Mesothelial cell of epicardium (in vitro differentiated cells): ENCODE measurements at regions not wholly inside any gene's neighbourhood (a gene's known extent, or its start where the extent isn't known, plus 50 kb on each side); places are given as distances from the start of the nearest gene placed in this dataset.
"Not testable (repeated sequence)": the region's sequence is repeated elsewhere in the genome, so short reads cannot be mapped to it uniquely, and the experiment has no call there.

Experiments used
- DNase-seq, 2 experiments: peaks; one replicate each; pipeline ENCODE4 v3.0.0; 2021; ENCODE audit warnings: low spot score in 2 of 2; ENCODE audit not compliant: unreplicated experiment in 2 of 2
- H3K27ac Mint-ChIP-seq: 2 replicates; pipeline ENCODE4 v1.8.0; 2021; ENCODE audit warnings: mixed read lengths
- H3K27me3 Mint-ChIP-seq: 2 replicates; pipeline ENCODE4 v1.8.0; 2021; ENCODE audit warnings: low read depth, mixed read lengths
- H3K36me3 Mint-ChIP-seq: 2 replicates; pipeline ENCODE4 v1.8.0; 2021; ENCODE audit warnings: mixed read lengths
- H3K4me1 Mint-ChIP-seq: 2 replicates; pipeline ENCODE4 v1.8.0; 2021; ENCODE audit warnings: mixed read lengths
- H3K4me3 Mint-ChIP-seq: 2 replicates; pipeline ENCODE4 v1.8.0; 2021; ENCODE audit warnings: mild to moderate bottlenecking, moderate library complexity, mixed read lengths
- H3K9me3 Mint-ChIP-seq: 2 replicates; pipeline ENCODE4 v1.8.0; 2021; ENCODE audit warnings: mixed read lengths
- TF ChIP-seq, protein P1 (sequence below): fragments of 200-600 bp; sonication (generic); IDR thresholded peaks from one replicate; pipeline ENCODE4 v1.5.0; 2021; ENCODE audit warnings: antibody characterized with exemption; ENCODE audit not compliant: unreplicated experiment

DNA sequence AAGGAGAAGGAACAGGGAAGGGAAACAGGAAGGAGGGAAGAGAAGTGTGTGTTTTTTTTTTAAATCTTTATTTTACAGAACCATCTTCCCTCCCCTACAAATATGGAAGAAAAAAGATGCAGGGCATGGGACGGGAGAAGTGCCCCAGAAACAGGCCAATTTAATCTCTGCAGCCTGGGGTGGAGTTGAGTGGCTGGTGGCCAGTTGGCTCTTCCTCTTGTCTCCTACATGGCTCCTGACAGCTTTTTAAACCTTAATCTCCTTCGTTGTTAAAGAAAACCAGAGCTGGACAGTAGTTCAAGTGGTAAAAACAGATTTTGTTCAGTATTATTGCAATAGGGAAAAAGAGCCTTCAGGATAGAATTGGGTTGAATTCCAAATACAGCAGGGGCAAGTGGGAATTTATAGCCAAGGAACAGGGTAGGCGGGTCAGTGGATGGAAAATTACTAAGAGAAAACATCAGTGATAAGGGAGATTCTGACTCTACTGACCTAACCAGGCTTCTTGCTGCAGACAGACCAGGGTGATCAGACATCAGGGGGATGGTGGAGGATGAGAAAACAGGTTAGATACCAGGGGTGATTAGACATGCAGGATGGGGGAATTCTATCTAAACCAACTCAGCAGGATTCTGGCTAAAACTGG, 125.1 kb upstream of the CLINT1 start:
- H3K36me3 Mint-ChIP-seq, result peaks cover 2% of the 10 kb centered on the region
- H3K27me3 Mint-ChIP-seq, result no peaks in the 10 kb centered on the region
- no peak overlapping the region for H3K27ac Mint-ChIP-seq
- TF ChIP-seq, protein P1, sequence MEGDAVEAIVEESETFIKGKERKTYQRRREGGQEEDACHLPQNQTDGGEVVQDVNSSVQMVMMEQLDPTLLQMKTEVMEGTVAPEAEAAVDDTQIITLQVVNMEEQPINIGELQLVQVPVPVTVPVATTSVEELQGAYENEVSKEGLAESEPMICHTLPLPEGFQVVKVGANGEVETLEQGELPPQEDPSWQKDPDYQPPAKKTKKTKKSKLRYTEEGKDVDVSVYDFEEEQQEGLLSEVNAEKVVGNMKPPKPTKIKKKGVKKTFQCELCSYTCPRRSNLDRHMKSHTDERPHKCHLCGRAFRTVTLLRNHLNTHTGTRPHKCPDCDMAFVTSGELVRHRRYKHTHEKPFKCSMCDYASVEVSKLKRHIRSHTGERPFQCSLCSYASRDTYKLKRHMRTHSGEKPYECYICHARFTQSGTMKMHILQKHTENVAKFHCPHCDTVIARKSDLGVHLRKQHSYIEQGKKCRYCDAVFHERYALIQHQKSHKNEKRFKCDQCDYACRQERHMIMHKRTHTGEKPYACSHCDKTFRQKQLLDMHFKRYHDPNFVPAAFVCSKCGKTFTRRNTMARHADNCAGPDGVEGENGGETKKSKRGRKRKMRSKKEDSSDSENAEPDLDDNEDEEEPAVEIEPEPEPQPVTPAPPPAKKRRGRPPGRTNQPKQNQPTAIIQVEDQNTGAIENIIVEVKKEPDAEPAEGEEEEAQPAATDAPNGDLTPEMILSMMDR, result no peak
- peaks cover 21% of the 10 kb centered on the region for H3K9me3 Mint-ChIP-seq
- no peak overlapping the region for H3K4me3 Mint-ChIP-seq
- no peak for DNase-seq
- H3K4me1 Mint-ChIP-seq, result no peaks in the 10 kb centered on the region

DNA sequence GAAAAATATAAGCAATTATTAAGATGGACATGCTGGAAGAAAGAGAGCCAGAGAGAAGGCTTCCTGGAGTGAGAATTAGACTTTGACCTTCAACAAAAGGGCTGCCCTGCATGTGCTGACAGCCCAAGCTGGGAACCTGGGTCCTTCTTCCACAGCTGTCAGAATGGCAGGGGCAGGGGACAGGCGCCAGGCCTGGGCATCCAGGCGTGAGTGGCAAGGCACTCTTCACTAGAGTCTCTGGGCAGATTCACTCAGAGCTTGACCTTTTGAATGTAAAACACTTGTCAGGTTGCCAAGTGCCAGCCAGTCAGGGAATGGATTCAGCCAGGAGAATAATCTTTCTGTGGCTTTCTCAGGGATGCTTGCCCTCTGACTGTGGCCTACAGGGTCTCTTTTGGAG, 119.1 kb upstream of the CLINT1 start:
- H3K4me1 Mint-ChIP-seq, result peaks cover 2% of the 10 kb centered on the region
- no peak for DNase-seq
- no peaks in the 10 kb centered on the region for H3K27me3 Mint-ChIP-seq
- H3K9me3 Mint-ChIP-seq, result peaks cover 5% of the 10 kb centered on the region
- no peak overlapping the region for H3K27ac Mint-ChIP-seq
- no peak overlapping the region for H3K4me3 Mint-ChIP-seq
- H3K36me3 Mint-ChIP-seq, result peaks cover 2% of the 10 kb centered on the region
- TF ChIP-seq, protein P1, result no peak

DNA sequence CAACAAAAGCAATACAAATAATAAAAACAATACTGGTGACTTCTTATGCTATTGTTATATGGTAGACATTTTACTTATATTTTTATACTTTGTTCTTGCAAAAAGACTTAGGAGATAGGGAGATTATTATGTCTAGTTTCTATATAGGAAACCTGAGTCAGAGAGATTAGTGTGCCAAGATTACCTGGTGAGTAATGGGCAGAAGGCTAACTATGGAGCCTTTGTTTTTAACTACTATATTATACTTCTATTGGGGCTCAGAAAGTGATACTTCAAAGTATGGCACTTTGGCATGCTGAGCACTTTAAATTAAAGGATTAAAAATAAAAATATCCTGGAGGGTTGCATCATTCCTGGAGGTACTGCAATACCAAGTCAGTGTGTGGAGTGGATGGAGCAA, 117.5 kb upstream of the CLINT1 start:
- Mint-ChIP-seq H3K4me3 (no peak overlapping the region), H3K36me3 (no peaks in the 10 kb centered on the region), H3K9me3 (no peaks in the 10 kb centered on the region), H3K27me3 (no peaks in the 10 kb centered on the region), H3K4me1 (peaks cover 7% of the 10 kb centered on the region), H3K27ac (no peak overlapping the region)
- no peak for DNase-seq
- TF ChIP-seq, protein P1, result no peak

DNA sequence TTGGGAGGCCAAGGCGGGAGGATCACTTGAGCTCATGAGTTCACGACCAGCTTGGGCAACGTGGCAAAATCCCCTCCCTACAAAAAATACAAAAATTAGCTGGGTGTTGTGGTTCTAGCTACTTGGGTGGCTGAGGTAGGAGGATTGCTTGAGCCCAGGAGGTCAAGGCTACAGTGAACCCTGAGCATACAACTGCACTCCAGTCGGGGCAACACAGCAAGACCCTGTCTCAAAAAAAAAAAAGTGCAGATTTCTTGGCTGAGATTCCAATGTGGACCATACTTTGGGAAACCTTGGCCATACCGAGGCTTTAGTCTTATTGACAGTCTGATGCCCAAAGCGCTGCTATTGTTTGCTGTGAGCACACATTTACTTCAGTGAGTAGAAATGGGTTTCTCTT, 113.6 kb upstream of the CLINT1 start:
- H3K4me3 Mint-ChIP-seq, result no peak overlapping the region
- H3K27me3 Mint-ChIP-seq, result no peaks in the 10 kb centered on the region
- no peak overlapping the region for H3K27ac Mint-ChIP-seq
- no peak for DNase-seq
- no peaks in the 10 kb centered on the region for H3K9me3 Mint-ChIP-seq
- H3K4me1 Mint-ChIP-seq, result peaks cover 7% of the 10 kb centered on the region
- H3K36me3 Mint-ChIP-seq, result no peaks in the 10 kb centered on the region
- TF ChIP-seq, protein P1, result no peak

DNA sequence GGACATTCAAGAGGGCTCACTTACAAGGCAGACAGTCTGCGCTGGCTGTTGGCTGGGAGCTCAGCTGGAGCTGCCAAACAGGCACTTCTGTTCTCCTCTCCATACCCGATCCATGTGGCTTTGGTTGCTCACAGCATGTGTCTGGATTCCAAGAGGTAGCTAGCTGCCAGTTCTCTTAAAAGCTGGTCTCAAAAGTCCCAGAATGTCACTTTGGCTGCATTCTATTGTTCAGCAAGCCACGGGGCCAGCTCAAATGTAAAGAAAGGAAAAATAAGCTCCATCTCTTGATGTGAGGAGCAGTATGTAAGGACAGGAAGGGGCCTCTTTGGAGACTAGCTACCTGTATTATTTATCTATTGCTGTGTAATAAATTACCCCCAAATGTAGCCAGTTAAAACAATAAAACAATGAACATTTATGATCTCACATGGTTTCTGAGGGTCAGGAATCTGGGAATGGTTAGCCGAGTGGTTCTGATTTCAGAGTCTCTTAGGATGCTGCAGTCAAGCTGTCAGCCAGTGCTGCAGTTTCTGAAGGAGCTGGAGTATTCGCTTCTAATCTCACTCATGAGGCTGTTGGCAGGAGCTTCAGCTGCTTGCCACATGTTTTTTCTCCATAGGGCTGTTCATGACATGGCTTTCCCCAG, 112.7 kb upstream of the CLINT1 start:
- peaks cover 7% of the 10 kb centered on the region for H3K4me1 Mint-ChIP-seq

DNA sequence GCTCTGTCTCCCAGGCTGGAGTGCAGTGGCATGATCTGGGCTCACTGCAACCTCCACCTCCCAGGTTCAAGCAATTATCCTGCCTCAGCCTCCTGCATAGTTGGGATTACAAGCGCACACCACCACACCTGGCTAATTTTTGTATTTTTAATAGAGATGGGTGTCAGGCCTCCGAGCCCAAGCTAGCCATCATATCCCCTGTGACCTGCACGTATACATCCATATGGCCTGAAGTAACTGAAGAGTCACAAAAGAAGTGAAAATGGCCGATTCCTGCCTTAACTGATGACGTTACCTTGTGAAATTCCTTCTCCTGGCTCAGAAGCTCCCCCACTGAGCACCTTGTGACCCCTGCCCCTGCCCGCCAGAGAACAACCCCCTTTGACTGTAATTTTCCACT, 109.6 kb upstream of the CLINT1 start:
- H3K4me3 Mint-ChIP-seq, H3K9me3 Mint-ChIP-seq, H3K36me3 Mint-ChIP-seq, DNase-seq, H3K27me3 Mint-ChIP-seq, H3K27ac Mint-ChIP-seq: not testable (repeated sequence)
- H3K4me1 Mint-ChIP-seq, result peaks cover 13% of the 10 kb centered on the region

More for the DNA sequence above, 112.7 kb upstream of the CLINT1 start:
- TF ChIP-seq, protein P1, result no peak
- no peak for DNase-seq
- no peaks in the 10 kb centered on the region for H3K9me3 Mint-ChIP-seq
- no peaks in the 10 kb centered on the region for H3K36me3 Mint-ChIP-seq
- peak overlapping the region; percentile 28 for H3K27ac Mint-ChIP-seq
- no peaks in the 10 kb centered on the region for H3K27me3 Mint-ChIP-seq
- no peak overlapping the region for H3K4me3 Mint-ChIP-seq
